DND-41 (cell line): ENCODE measurements at regions not wholly inside any gene's neighbourhood (a gene's known extent, or its start where the extent isn't known, plus 50 kb on each side); places are given as distances from the start of the nearest gene placed in this dataset.

Experiments used
- EZH2 ChIP-seq: IDR thresholded peaks from 3 replicates; pipeline ENCODE4 v1.6.1; 2012; ENCODE audit warnings: borderline replicate concordance, low read depth, mild to moderate bottlenecking, moderate library complexity, low read length, inconsistent platforms; ENCODE audit not compliant: severe bottlenecking
- TF ChIP-seq, protein P1 (sequence below): IDR thresholded peaks from 2 replicates; pipeline ENCODE4 v1.5.1; 2012; ENCODE audit warnings: borderline replicate concordance, low read length, moderate library complexity, mild to moderate bottlenecking; ENCODE audit not compliant: poor library complexity, severe bottlenecking; ENCODE audit errors: extremely low read depth

- TF ChIP-seq, protein P1, sequence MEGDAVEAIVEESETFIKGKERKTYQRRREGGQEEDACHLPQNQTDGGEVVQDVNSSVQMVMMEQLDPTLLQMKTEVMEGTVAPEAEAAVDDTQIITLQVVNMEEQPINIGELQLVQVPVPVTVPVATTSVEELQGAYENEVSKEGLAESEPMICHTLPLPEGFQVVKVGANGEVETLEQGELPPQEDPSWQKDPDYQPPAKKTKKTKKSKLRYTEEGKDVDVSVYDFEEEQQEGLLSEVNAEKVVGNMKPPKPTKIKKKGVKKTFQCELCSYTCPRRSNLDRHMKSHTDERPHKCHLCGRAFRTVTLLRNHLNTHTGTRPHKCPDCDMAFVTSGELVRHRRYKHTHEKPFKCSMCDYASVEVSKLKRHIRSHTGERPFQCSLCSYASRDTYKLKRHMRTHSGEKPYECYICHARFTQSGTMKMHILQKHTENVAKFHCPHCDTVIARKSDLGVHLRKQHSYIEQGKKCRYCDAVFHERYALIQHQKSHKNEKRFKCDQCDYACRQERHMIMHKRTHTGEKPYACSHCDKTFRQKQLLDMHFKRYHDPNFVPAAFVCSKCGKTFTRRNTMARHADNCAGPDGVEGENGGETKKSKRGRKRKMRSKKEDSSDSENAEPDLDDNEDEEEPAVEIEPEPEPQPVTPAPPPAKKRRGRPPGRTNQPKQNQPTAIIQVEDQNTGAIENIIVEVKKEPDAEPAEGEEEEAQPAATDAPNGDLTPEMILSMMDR, result no peak
- no peak for TF ChIP-seq EZH2
These were observed 167.7 kb downstream of the BCHE start for GRCh38 chr3:165669504-165669903.
